Esophagus muscularis mucosa (tissue), 4 donors: ENCODE measurements at regions not wholly inside any gene's neighbourhood (a gene's known extent, or its start where the extent isn't known, plus 50 kb on each side); places are given as distances from the start of the nearest gene placed in this dataset.

Experiments used
- DNase-seq: peaks from one replicate; pipeline ENCODE4 v3.0.0-alpha.2; 2017; ENCODE audit errors: extremely low spot score
- H3K27ac ChIP-seq, 4 donors: fragments of 200-600 bp; sonication (generic); replicated peaks in 1 of 4; 1 replicate in 3 of 4; 2 replicates in 1 of 4; pipeline ENCODE4 v1.5.1; 2016 to 2019; ENCODE audit warnings: mild to moderate bottlenecking in 1 of 4
- H3K27me3 ChIP-seq, 4 donors: fragments of 200-600 bp; sonication (generic); one replicate each; pipeline versions ENCODE4 v1.5.1 to v1.6.0; 2016 to 2019
- H3K36me3 ChIP-seq, 4 donors: fragments of 200-600 bp; sonication (generic); one replicate each; pipeline ENCODE4 v1.5.1; 2016 to 2019
- H3K4me1 ChIP-seq, 4 donors: fragments of 200-600 bp; sonication (generic); one replicate each; pipeline ENCODE4 v1.5.1; 2016 to 2019
- H3K4me3 ChIP-seq, 4 donors: fragments of 200-600 bp; sonication (generic); 1 replicate in 2 of 4; 2 replicates in 2 of 4; pipeline ENCODE4 v1.5.1; 2016 to 2019; ENCODE audit warnings: mild to moderate bottlenecking in 4 of 4, moderate library complexity in 1 of 4
- H3K9me3 ChIP-seq, 4 donors: fragments of 200-600 bp; sonication (generic); 1 replicate in 3 of 4; 2 replicates in 1 of 4; pipeline ENCODE4 v1.5.1; 2016 to 2019
- CTCF ChIP-seq, 3 experiments: fragments of 200-600 bp in 2 of 3; fragments of 450-650 bp in 1 of 3; sonication (generic) in 2 of 3; IDR thresholded peaks; one replicate each; pipeline ENCODE4 v1.5.1; 2017 to 2019; ENCODE audit warnings: antibody characterized with exemption in 3 of 3, mild to moderate bottlenecking in 2 of 3, moderate library complexity in 1 of 3
- EP300 ChIP-seq: sonication (generic); formaldehyde crosslinking; IDR thresholded peaks from one replicate; pipeline ENCODE4 v1.6.1; 2017; ENCODE audit warnings: antibody characterized with exemption
- POLR2A ChIP-seq: fragments of 450-650 bp; IDR thresholded peaks from one replicate; pipeline ENCODE4 v1.6.1; 2017; ENCODE audit warnings: antibody characterized with exemption, moderate library complexity, mild to moderate bottlenecking, low read depth
- POLR2AphosphoS5 ChIP-seq, 2 donors: sonication (generic); formaldehyde crosslinking; IDR thresholded peaks; one replicate each; pipeline ENCODE4 v1.6.1; 2017; ENCODE audit warnings: antibody characterized with exemption in 2 of 2
- WGBS: methylation state at CpG from one replicate; pipeline ENCODE4 v1.1.5; 2018; 5-methylcytosine and 5-hydroxymethylcytosine counted together
- intact Hi-C: fragments of 100-400 bp; cut with DNase I; formaldehyde crosslinking; loops from one replicate; pipeline ENCODE4 v1.15.1; 2023

- no peak for TF ChIP-seq POLR2A
- TF ChIP-seq EP300 = no peak
- no peak for TF ChIP-seq CTCF (IDR thresholded peaks at IDR 0.05)
- no peak for TF ChIP-seq POLR2AphosphoS5 (IDR thresholded peaks at IDR 0.05)
- 94% methylated on average over 8 of the region's 8 CpGs for WGBS
- intact Hi-C loops = no loop called here
These were observed 453.7 kb downstream of the INSC start for GRCh38 chr11:15568440-15568839.

GRCh38 chr11:15569305-15570025 lies 454.7 kb downstream of the INSC start:
- Histone ChIP-seq H3K27me3 (no peaks in the 10 kb centered on the region), H3K9me3 (no peaks in the 10 kb centered on the region), H3K36me3 (no peaks in the 10 kb centered on the region), H3K4me1 (peaks cover 0 to 12% (median 0%) of the 10 kb centered on the region in 4 donors), H3K27ac (no peak overlapping the region), H3K4me3 (no peak overlapping the region)
- TF ChIP-seq POLR2A (no peak), CTCF (IDR thresholded peaks at IDR 0.05) (no peak), EP300 (no peak), POLR2AphosphoS5 (IDR thresholded peaks at IDR 0.05) (no peak)
- 19% methylated on average over 7 of the region's 7 CpGs for WGBS
- DNase-seq = peak; percentile 87
- intact Hi-C loops = no loop called here

More at GRCh38 chr11:15568440-15568839, 453.7 kb downstream of the INSC start:
- no peaks in the 10 kb centered on the region for H3K27me3 ChIP-seq
- peaks cover 0 to 12% (median 0%) of the 10 kb centered on the region in 4 donors for H3K4me1 ChIP-seq
- H3K4me3 ChIP-seq = no peak overlapping the region
- H3K36me3 ChIP-seq = no peaks in the 10 kb centered on the region
- peak; percentile 87 for DNase-seq
- H3K27ac ChIP-seq = no peak overlapping the region
- H3K9me3 ChIP-seq = no peaks in the 10 kb centered on the region

- TF ChIP-seq EP300 = no peak
- no peak for TF ChIP-seq POLR2AphosphoS5 (IDR thresholded peaks at IDR 0.05)
- no peak for TF ChIP-seq CTCF (IDR thresholded peaks at IDR 0.05)
- TF ChIP-seq POLR2A = no peak
- Histone ChIP-seq H3K27ac (no peak overlapping the region), H3K9me3 (no peaks in the 10 kb centered on the region), H3K36me3 (no peaks in the 10 kb centered on the region), H3K4me1 (peaks cover 0 to 3% (median 0%) of the 10 kb centered on the region in 4 donors), H3K4me3 (no peak overlapping the region), H3K27me3 (no peaks in the 10 kb centered on the region)
- 92% methylated on average over 2 of the region's 2 CpGs for whole genome bisulfite sequencing
- no peak for DNase-seq
- intact Hi-C loops = no loop called here
These were observed 460.7 kb downstream of the INSC start for GRCh38 chr11:15575409-15575808.

GRCh38 chr11:15576769-15577168 lies 462.0 kb downstream of the INSC start:
- H3K36me3 ChIP-seq = no peaks in the 10 kb centered on the region
- H3K4me3 ChIP-seq = no peak overlapping the region
- no peaks in the 10 kb centered on the region for H3K4me1 ChIP-seq
- WGBS = 92% methylated on average over 4 of the region's 4 CpGs
- no peak for TF ChIP-seq POLR2AphosphoS5 (IDR thresholded peaks at IDR 0.05)
- no peak for TF ChIP-seq EP300
- TF ChIP-seq CTCF (IDR thresholded peaks at IDR 0.05) = no peak
- TF ChIP-seq POLR2A = no peak
- no peak overlapping the region for H3K27ac ChIP-seq
- intact Hi-C loops = no loop called here
- H3K9me3 ChIP-seq = no peaks in the 10 kb centered on the region
- no peak for DNase-seq
- no peaks in the 10 kb centered on the region for H3K27me3 ChIP-seq

- Histone ChIP-seq H3K27me3 (no peaks in the 10 kb centered on the region), H3K4me1 (no peaks in the 10 kb centered on the region), H3K27ac (no peak overlapping the region), H3K36me3 (no peaks in the 10 kb centered on the region), H3K4me3 (no peak overlapping the region), H3K9me3 (no peaks in the 10 kb centered on the region)
- WGBS = 57% methylated on average over 2 of the region's 2 CpGs
- intact Hi-C loops = no loop called here
- no peak for TF ChIP-seq POLR2A
- TF ChIP-seq POLR2AphosphoS5 (IDR thresholded peaks at IDR 0.05) = no peak
- TF ChIP-seq EP300 = no peak
- TF ChIP-seq CTCF (IDR thresholded peaks at IDR 0.05) = no peak
- no peak for DNase-seq
These were observed 462.8 kb downstream of the INSC start for GRCh38 chr11:15577519-15577918.
